NCI-H1092 treated with DMSO at 0.1 percent for 48 hours (cell line): ENCODE measurements at regions not wholly inside any gene's neighbourhood (a gene's known extent, or its start where the extent isn't known, plus 50 kb on each side); places are given as distances from the start of the nearest gene placed in this dataset.

Experiments
- DNase-seq: peaks from one replicate; lab custom pipeline; 2025; lab: John Stamatoyannopoulos, UW

GRCh38 chr20:7637184-7637583 lies 303.1 kb downstream of the HAO1 start:
- DNase-seq = no peak

- DNase-seq = no peak
Measured at GRCh38 chr20:7650086-7650879, 290.0 kb downstream of the HAO1 start.

GRCh38 chr20:7654231-7654630 lies 286.0 kb downstream of the HAO1 start:
- no peak for DNase-seq

- no peak for DNase-seq
Measured at GRCh38 chr20:7656687-7657467, 283.4 kb downstream of the HAO1 start.

- no peak for DNase-seq
Measured at GRCh38 chr20:7657569-7657968, 282.7 kb downstream of the HAO1 start.

GRCh38 chr20:7660165-7660564 lies 280.1 kb downstream of the HAO1 start:
- DNase-seq = no peak

GRCh38 chr20:7665376-7665775 lies 274.9 kb downstream of the HAO1 start:
- no peak for DNase-seq

GRCh38 chr20:7667194-7667593 lies 273.1 kb downstream of the HAO1 start:
- DNase-seq = no peak

GRCh38 chr20:7672571-7672970 lies 267.7 kb downstream of the HAO1 start:
- no peak for DNase-seq

- no peak for DNase-seq
Measured at GRCh38 chr20:7673841-7674240, 266.4 kb downstream of the HAO1 start.

GRCh38 chr20:7682916-7683315 lies 257.3 kb downstream of the HAO1 start:
- DNase-seq = no peak

- no peak for DNase-seq
Measured at GRCh38 chr20:7687065-7687464, 253.2 kb downstream of the HAO1 start.

- DNase-seq = no peak
Measured at GRCh38 chr20:7689151-7689550, 251.1 kb downstream of the HAO1 start.

GRCh38 chr20:7691647-7692269 lies 248.5 kb downstream of the HAO1 start:
- no peak for DNase-seq

GRCh38 chr20:7692478-7692877 lies 247.8 kb downstream of the HAO1 start:
- DNase-seq = no peak

GRCh38 chr20:7693761-7694160 lies 246.5 kb downstream of the HAO1 start:
- DNase-seq = no peak

- no peak for DNase-seq
Measured at GRCh38 chr20:7695051-7695495, 245.2 kb downstream of the HAO1 start.

GRCh38 chr20:7695635-7696034 lies 244.6 kb downstream of the HAO1 start:
- DNase-seq = no peak

- DNase-seq = no peak
Measured at GRCh38 chr20:7696311-7696710, 243.9 kb downstream of the HAO1 start.

- DNase-seq = peak; percentile 27
Measured at GRCh38 chr20:7702141-7702540, 238.1 kb downstream of the HAO1 start.

GRCh38 chr20:7703551-7703961 lies 236.7 kb downstream of the HAO1 start:
- DNase-seq = peak; percentile 91

GRCh38 chr20:7703996-7704395 lies 236.3 kb downstream of the HAO1 start:
- DNase-seq = peak; percentile 81

GRCh38 chr20:7708112-7708511 lies 232.1 kb downstream of the HAO1 start:
- no peak for DNase-seq
